GM23338 (cell line): ENCODE measurements at regions not wholly inside any gene's neighbourhood (a gene's known extent, or its start where the extent isn't known, plus 50 kb on each side); places are given as distances from the start of the nearest gene placed in this dataset.

ENCODE experiments used
- CREB1 ChIP-seq: fragments of 250-450 bp; sonication (Bioruptor Pico); IDR thresholded peaks from 2 replicates; pipeline ENCODE4 v1.5.0; 2020; ENCODE audit warnings: low read depth, mild to moderate bottlenecking, moderate library complexity
- EZH2phosphoT487 ChIP-seq: fragments of 200-600 bp; sonication (generic); IDR thresholded peaks from one replicate; pipeline ENCODE4 v1.8.1; 2018; ENCODE audit warnings: antibody characterized with exemption; ENCODE audit not compliant: unreplicated experiment
- JUNB ChIP-seq: IDR thresholded peaks from one replicate; pipeline ENCODE4 v1.6.1; 2016; ENCODE audit warnings: antibody characterized with exemption; ENCODE audit not compliant: unreplicated experiment
- POLR2AphosphoS5 ChIP-seq: IDR thresholded peaks from 2 replicates; pipeline ENCODE4 v1.6.1; 2016; ENCODE audit warnings: antibody characterized with exemption, low read depth
- TF ChIP-seq, protein P1 (sequence below), 2 experiments: fragments of 200-600 bp in 1 of 2; sonication (generic) in 1 of 2; conservative IDR thresholded peaks; 2 replicates each; pipeline versions ENCODE4 v1.5.1 to v1.6.1; 2016 to 2017; ENCODE audit warnings: antibody characterized with exemption in 2 of 2, low read depth in 2 of 2, mild to moderate bottlenecking in 2 of 2, moderate library complexity in 1 of 2

DNA sequence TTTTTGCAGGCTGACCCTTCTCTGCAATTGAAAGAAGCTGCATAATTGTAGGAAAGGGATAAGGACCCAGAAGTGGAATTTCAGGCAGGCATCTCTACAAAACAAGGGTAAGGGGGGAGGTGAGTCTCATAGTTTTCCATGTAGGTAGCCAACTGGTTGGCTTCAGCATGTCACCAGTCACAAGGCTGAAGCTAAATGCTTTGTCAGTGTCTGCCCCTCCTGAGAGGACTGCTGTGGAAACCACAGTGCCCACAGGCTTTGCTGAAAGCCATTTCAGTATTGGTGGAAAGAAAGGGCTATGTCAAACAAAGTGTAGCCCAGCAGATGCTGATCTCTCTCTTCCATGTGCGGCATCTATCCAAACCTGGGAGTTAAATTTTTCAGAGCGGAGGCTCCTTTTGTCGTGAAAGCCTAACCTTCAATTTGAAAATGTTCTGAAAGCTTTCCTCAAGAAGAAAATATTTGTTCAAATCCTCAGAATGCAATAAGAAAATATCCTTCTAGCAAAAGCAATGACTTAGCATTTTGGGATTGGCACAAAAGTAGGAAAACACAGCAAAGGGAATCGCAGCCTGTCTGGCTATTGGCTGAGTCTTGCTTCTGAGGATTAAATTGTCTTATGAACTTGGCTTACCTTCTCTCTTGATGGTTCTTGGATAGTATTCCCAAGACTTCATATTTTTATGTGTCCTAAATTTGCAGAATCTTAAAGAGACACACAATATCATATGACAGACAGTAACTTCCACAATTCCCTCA lies 591.7 kb downstream of the PLPP3 start:
- TF ChIP-seq, protein P1, sequence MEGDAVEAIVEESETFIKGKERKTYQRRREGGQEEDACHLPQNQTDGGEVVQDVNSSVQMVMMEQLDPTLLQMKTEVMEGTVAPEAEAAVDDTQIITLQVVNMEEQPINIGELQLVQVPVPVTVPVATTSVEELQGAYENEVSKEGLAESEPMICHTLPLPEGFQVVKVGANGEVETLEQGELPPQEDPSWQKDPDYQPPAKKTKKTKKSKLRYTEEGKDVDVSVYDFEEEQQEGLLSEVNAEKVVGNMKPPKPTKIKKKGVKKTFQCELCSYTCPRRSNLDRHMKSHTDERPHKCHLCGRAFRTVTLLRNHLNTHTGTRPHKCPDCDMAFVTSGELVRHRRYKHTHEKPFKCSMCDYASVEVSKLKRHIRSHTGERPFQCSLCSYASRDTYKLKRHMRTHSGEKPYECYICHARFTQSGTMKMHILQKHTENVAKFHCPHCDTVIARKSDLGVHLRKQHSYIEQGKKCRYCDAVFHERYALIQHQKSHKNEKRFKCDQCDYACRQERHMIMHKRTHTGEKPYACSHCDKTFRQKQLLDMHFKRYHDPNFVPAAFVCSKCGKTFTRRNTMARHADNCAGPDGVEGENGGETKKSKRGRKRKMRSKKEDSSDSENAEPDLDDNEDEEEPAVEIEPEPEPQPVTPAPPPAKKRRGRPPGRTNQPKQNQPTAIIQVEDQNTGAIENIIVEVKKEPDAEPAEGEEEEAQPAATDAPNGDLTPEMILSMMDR (conservative IDR thresholded peaks at IDR 0.05; ENCODE audit: low read depth in 2 of 2), result no peak
- TF ChIP-seq CREB1 (CRISPR knock-in tag) (no peak), JUNB (no peak), EZH2phosphoT487 (no peak), POLR2AphosphoS5 (0 out of 2 replicates have a peak, but pooled peaks have one; percentile 20)
